Fibroblast of lung (primary cell): ENCODE measurements at regions not wholly inside any gene's neighbourhood (a gene's known extent, or its start where the extent isn't known, plus 50 kb on each side); places are given as distances from the start of the nearest gene placed in this dataset.

Experiments
- EZH2 ChIP-seq: IDR thresholded peaks from 2 replicates; pipeline ENCODE4 v1.5.1; 2012; ENCODE audit warnings: low read length, control low read depth, mild to moderate bottlenecking; ENCODE audit errors: missing control alignments
- TF ChIP-seq, protein P1 (sequence below), 2 donors: IDR thresholded peaks in 1 of 2; conservative IDR thresholded peaks in 1 of 2; 1 replicate in 1 of 2; 2 replicates in 1 of 2; pipeline ENCODE4 v1.5.1; 2011 to 2012; ENCODE audit warnings: low read length in 2 of 2, control low read depth in 1 of 2, inconsistent platforms in 1 of 2, low read depth in 1 of 2, mild to moderate bottlenecking in 1 of 2

DNA sequence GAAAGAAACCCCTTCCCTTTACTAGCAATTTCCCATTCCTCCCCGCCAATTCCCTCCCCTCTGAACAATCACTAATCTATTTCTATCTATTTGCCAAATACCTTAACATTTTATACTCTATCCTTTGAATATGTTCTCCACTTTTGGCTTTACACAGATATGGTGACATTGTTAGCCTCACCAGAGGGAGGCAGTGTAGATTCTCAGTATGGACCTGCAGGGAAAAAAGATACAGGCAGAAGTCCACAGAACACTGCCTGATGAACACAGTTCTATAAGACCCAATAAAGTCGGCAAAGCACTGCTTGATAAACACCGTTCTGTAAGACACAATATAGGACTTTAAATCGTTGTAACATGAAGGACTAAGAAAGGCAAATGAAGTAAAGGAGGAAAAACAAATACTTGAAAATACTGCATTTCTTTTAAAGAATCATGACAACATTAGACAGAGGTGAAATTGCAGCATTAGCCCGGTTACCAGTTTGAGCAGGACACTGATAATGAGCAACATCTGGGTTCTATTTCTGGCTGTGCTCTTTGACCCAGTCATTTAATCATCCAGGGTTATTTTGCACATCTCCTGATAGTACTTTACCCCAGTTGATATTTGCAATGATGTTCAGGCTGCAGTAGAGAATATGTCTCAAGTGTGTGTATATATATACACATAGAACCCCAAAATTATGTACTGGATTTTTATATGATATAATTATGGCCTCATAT is 296.8 kb downstream of the UTRN start:
- TF ChIP-seq, protein P1, sequence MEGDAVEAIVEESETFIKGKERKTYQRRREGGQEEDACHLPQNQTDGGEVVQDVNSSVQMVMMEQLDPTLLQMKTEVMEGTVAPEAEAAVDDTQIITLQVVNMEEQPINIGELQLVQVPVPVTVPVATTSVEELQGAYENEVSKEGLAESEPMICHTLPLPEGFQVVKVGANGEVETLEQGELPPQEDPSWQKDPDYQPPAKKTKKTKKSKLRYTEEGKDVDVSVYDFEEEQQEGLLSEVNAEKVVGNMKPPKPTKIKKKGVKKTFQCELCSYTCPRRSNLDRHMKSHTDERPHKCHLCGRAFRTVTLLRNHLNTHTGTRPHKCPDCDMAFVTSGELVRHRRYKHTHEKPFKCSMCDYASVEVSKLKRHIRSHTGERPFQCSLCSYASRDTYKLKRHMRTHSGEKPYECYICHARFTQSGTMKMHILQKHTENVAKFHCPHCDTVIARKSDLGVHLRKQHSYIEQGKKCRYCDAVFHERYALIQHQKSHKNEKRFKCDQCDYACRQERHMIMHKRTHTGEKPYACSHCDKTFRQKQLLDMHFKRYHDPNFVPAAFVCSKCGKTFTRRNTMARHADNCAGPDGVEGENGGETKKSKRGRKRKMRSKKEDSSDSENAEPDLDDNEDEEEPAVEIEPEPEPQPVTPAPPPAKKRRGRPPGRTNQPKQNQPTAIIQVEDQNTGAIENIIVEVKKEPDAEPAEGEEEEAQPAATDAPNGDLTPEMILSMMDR (conservative IDR thresholded peaks at IDR 0.05 in 1 of 2, IDR thresholded peaks at IDR 0.05 in 1 of 2; ENCODE audit: low read depth in 1 of 2, low read length in 2 of 2), result peak; percentile 59 to 71
- TF ChIP-seq EZH2, result no peak
